Rectal smooth muscle tissue (tissue), 1 donor: ENCODE measurements at regions not wholly inside any gene's neighbourhood (a gene's known extent, or its start where the extent isn't known, plus 50 kb on each side); places are given as distances from the start of the nearest gene placed in this dataset.

ENCODE experiments used
- H3K27ac ChIP-seq: one replicate; pipeline ENCODE4 v1.7.0; 2013; ENCODE audit warnings: low read depth, low read length, inconsistent platforms
- H3K27me3 ChIP-seq: one replicate; pipeline ENCODE4 v1.7.0; 2013; ENCODE audit warnings: low read length; ENCODE audit not compliant: control insufficient read depth, insufficient read depth
- H3K36me3 ChIP-seq: one replicate; pipeline ENCODE4 v1.7.0; 2013; ENCODE audit warnings: low read length; ENCODE audit not compliant: control insufficient read depth, insufficient read depth
- H3K4me1 ChIP-seq: one replicate; pipeline ENCODE4 v1.7.0; 2013; ENCODE audit warnings: low read length; ENCODE audit not compliant: control insufficient read depth, insufficient read depth
- H3K4me3 ChIP-seq: one replicate; pipeline ENCODE4 v1.7.0; 2013; ENCODE audit warnings: low read length
- H3K9ac ChIP-seq: one replicate; pipeline ENCODE4 v1.7.0; 2013; ENCODE audit warnings: low read length

GRCh38 chr5:15248731-15249130, 251.2 kb upstream of the FBXL7 start:
- H3K36me3 ChIP-seq, result no peaks in the 10 kb centered on the region
- H3K27me3 ChIP-seq, result no peaks in the 10 kb centered on the region
- no peak overlapping the region for H3K27ac ChIP-seq
- H3K9ac ChIP-seq, result no peak overlapping the region
- H3K4me1 ChIP-seq, result no peaks in the 10 kb centered on the region
- no peak overlapping the region for H3K4me3 ChIP-seq

GRCh38 chr5:15245913-15246312, 254.1 kb upstream of the FBXL7 start:
- Histone ChIP-seq H3K9ac (no peak overlapping the region), H3K27ac (no peak overlapping the region), H3K27me3 (no peaks in the 10 kb centered on the region), H3K4me3 (no peak overlapping the region), H3K4me1 (no peaks in the 10 kb centered on the region), H3K36me3 (no peaks in the 10 kb centered on the region)

GRCh38 chr5:15243301-15244020, 256.5 kb upstream of the FBXL7 start:
- Histone ChIP-seq H3K27ac (no peak overlapping the region), H3K9ac (no peak overlapping the region), H3K4me3 (no peak overlapping the region), H3K36me3 (no peaks in the 10 kb centered on the region), H3K27me3 (no peaks in the 10 kb centered on the region), H3K4me1 (no peaks in the 10 kb centered on the region)

GRCh38 chr5:15241216-15241821, 258.7 kb upstream of the FBXL7 start:
- Histone ChIP-seq H3K27me3 (no peaks in the 10 kb centered on the region), H3K36me3 (no peaks in the 10 kb centered on the region), H3K4me3 (no peak overlapping the region), H3K27ac (no peak overlapping the region), H3K9ac (no peak overlapping the region), H3K4me1 (no peaks in the 10 kb centered on the region)

- no peak overlapping the region for H3K4me3 ChIP-seq
- no peak overlapping the region for H3K9ac ChIP-seq
- H3K27me3 ChIP-seq, result no peaks in the 10 kb centered on the region
- no peaks in the 10 kb centered on the region for H3K4me1 ChIP-seq
- H3K36me3 ChIP-seq, result no peaks in the 10 kb centered on the region
- H3K27ac ChIP-seq, result no peak overlapping the region
Observed at GRCh38 chr5:15238006-15238405, 262.0 kb upstream of the FBXL7 start.

GRCh38 chr5:15236911-15237508, 263.0 kb upstream of the FBXL7 start:
- H3K27ac ChIP-seq, result no peak overlapping the region
- no peak overlapping the region for H3K9ac ChIP-seq
- H3K4me3 ChIP-seq, result no peak overlapping the region

GRCh38 chr5:15234911-15235310, 265.1 kb upstream of the FBXL7 start:
- H3K36me3 ChIP-seq, result no peaks in the 10 kb centered on the region
- H3K27me3 ChIP-seq, result no peaks in the 10 kb centered on the region
- H3K9ac ChIP-seq, result no peak overlapping the region
- no peaks in the 10 kb centered on the region for H3K4me1 ChIP-seq
- H3K27ac ChIP-seq, result no peak overlapping the region
- H3K4me3 ChIP-seq, result no peak overlapping the region

More at GRCh38 chr5:15236911-15237508, 263.0 kb upstream of the FBXL7 start:
- no peaks in the 10 kb centered on the region for H3K27me3 ChIP-seq
- no peaks in the 10 kb centered on the region for H3K4me1 ChIP-seq
- no peaks in the 10 kb centered on the region for H3K36me3 ChIP-seq

GRCh38 chr5:15234366-15234765, 265.6 kb upstream of the FBXL7 start:
- H3K9ac ChIP-seq, result no peak overlapping the region
- H3K27me3 ChIP-seq, result no peaks in the 10 kb centered on the region
- H3K4me1 ChIP-seq, result no peaks in the 10 kb centered on the region
- H3K36me3 ChIP-seq, result no peaks in the 10 kb centered on the region
- no peak overlapping the region for H3K27ac ChIP-seq
- no peak overlapping the region for H3K4me3 ChIP-seq

GRCh38 chr5:15233566-15233965, 266.4 kb upstream of the FBXL7 start:
- Histone ChIP-seq H3K4me3 (no peak overlapping the region), H3K27ac (no peak overlapping the region), H3K27me3 (no peaks in the 10 kb centered on the region), H3K4me1 (no peaks in the 10 kb centered on the region), H3K9ac (no peak overlapping the region), H3K36me3 (no peaks in the 10 kb centered on the region)

GRCh38 chr5:15222156-15222555, 277.8 kb upstream of the FBXL7 start:
- Histone ChIP-seq H3K27me3 (no peaks in the 10 kb centered on the region), H3K4me3 (no peak overlapping the region), H3K36me3 (no peaks in the 10 kb centered on the region), H3K27ac (no peak overlapping the region), H3K9ac (no peak overlapping the region), H3K4me1 (no peaks in the 10 kb centered on the region)

- no peaks in the 10 kb centered on the region for H3K4me1 ChIP-seq
- H3K27me3 ChIP-seq, result no peaks in the 10 kb centered on the region
- H3K4me3 ChIP-seq, result no peak overlapping the region
- H3K9ac ChIP-seq, result no peak overlapping the region
- no peaks in the 10 kb centered on the region for H3K36me3 ChIP-seq
- no peak overlapping the region for H3K27ac ChIP-seq
Observed at GRCh38 chr5:15220642-15221173, 279.3 kb upstream of the FBXL7 start.

- no peak overlapping the region for H3K9ac ChIP-seq
- no peaks in the 10 kb centered on the region for H3K4me1 ChIP-seq
- H3K27ac ChIP-seq, result no peak overlapping the region
- H3K36me3 ChIP-seq, result no peaks in the 10 kb centered on the region
- no peak overlapping the region for H3K4me3 ChIP-seq
- H3K27me3 ChIP-seq, result no peaks in the 10 kb centered on the region
Observed at GRCh38 chr5:15215056-15215455, 284.9 kb upstream of the FBXL7 start.
